ENCODE measurements at regions not wholly inside any gene's neighbourhood (a gene's known extent, or its start where the extent isn't known, plus 50 kb on each side); places are given as distances from the start of the nearest gene placed in this dataset.

DNA sequence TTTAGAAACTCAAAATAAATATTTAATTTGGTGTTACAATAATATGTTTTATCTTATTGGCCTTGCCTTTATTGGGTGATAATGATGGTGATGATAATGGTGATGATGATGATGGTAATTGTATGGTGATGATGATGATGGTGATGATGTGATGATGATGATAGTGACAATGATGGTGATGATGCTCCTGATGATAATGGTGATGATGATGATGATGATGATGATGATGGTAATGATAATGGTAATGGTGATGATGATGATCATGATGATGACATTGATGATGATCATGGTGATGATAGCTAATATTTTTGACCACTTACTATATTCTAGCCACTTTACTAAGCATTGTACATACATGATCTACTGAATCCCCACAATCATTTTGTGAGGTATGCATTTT lies 1548.6 kb upstream of the TMEM132C start:
- H3K27ac ChIP-seq, result no peak overlapping the region
- DNase-seq (ENCODE audit: low read depth in 1 of 2, low spot score in 2 of 2), result no peak
- H3K4me3 ChIP-seq, result no peak overlapping the region
- H3K27me3 ChIP-seq (replicated peaks), result no peaks in the 10 kb centered on the region
- H3K4me1 ChIP-seq (replicated peaks), result no peaks in the 10 kb centered on the region
- no peaks in the 10 kb centered on the region for H3K9me3 ChIP-seq (replicated peaks)
- H3K36me3 ChIP-seq, result no peaks in the 10 kb centered on the region

DNA sequence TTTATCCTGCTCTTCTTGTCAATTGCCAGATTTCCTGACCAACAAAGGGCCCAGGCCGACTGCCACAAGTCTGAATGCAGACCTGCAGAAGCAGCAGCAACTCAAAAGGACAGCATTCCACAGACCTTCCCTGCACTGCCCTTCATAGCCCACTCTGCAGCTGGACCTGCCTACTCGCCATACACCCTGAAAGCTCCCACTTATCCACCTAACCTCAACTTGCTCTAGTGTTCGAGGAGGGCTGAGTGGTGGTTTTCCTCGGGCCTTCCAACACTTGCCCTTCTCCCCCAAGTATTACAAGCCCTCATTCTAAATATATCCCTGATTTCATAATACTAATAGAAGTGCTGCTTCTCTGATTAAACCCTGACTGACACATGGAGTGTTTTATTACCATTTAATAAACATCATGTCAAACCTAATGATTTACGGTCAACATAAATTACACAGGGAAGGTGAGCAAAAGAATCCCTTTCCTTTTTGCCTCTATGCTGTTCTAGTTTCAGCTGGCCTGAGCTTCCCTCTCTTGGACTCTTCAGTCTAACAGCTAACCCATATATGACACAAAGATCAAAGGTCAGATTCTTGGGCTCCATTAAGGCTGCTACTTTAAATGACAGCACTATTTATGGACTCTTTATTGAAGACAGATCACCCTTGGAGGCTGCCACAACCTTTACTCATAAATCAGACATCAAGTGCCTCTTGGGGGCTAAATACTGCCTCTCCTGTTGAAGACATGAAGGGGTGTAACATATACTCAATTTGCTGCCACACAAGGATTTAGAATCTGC lies 1546.9 kb upstream of the TMEM132C start:
- H3K27ac ChIP-seq, result no peak overlapping the region
- no peaks in the 10 kb centered on the region for H3K9me3 ChIP-seq (replicated peaks)
- DNase-seq (ENCODE audit: low read depth in 1 of 2, low spot score in 2 of 2), result no peak
- no peaks in the 10 kb centered on the region for H3K27me3 ChIP-seq (replicated peaks)
- no peaks in the 10 kb centered on the region for H3K36me3 ChIP-seq
- no peaks in the 10 kb centered on the region for H3K4me1 ChIP-seq (replicated peaks)
- H3K4me3 ChIP-seq, result no peak overlapping the region

DNA sequence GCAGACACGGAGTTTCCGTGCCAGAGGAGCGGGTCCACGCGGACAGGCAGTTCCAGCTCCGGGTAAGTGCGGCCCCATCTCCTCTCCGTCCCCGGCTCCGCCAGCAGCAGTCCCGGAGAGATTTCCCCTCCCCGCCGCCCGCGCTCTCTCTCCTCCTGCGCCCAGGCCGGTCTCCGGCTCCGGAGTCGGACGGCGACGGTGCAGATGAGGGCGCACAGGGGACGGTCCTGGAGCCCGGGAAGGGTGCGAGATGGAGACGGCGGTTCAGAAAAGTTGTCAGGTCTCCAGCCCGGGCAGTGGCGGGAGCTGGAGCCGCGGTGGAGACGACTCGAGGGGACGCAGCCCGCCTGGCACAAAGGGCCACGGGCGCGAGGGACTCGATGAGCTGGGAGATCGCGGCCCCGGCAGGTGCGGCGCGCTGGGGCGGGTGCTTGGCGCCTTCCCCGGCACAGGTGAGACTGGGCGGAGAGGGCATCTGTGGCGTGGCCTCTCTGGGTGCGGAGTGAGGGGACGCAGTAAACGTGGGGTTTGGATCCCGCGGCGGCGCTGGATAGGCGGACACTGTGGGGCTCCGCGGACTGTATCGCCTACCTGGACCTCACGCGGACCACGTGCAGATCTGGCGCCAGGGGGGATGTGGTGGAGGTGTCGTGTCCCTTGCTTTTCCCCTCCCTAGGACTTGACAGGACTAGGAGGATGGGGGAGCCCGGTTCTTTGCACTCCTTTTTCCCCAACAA lies 1540.3 kb upstream of the TMEM132C start:
- H3K9me3 ChIP-seq (replicated peaks), result peaks cover 4% of the 10 kb centered on the region
- H3K4me3 ChIP-seq, result no peak overlapping the region
- no peaks in the 10 kb centered on the region for H3K4me1 ChIP-seq (replicated peaks)
- H3K27me3 ChIP-seq (replicated peaks), result no peaks in the 10 kb centered on the region
- no peak for DNase-seq (ENCODE audit: low read depth in 1 of 2, low spot score in 2 of 2)
- H3K36me3 ChIP-seq, result no peaks in the 10 kb centered on the region
- no peak overlapping the region for H3K27ac ChIP-seq

DNA sequence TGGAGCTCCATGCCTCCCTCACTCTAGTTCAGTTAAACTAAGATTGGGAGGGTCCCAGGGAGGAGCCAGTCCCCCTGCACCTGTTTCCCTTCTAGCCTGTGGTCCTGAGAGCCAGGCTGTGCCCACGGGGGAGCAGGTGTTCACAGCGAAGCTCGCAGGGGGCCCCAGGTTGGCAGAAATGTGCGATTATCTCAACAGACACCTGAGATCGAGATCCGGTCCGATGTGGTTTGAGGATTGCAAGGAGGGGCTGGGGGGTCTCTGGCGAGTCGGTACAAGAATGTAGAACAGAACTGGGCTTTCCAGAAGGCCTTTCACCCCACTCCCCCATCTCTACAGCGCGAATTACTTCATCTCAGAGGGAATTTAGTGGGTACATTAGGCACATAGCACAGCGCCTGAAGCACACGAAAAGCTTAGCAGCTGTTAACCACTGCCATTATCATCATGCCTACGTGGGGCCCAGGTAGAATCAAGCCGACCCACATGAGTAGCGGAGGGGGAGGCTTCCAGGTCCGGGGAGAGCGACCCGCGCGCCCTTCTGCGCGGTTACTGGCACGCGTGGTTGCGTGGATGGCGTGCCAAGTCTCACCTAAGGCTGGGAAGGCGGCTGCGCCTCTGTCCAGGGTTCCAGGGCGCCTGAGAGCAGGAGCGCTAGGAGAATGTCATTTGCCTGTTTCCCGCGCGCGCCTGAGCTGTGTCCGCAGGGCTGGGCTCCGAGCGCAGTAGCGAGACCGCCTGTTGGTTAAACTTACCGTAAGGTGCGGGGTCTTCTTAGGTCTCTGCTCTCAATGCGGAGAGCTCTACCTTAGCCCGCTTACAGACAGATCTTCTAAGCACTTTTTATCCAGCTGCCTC lies 1539.5 kb upstream of the TMEM132C start:
- no peak overlapping the region for H3K4me3 ChIP-seq
- no peaks in the 10 kb centered on the region for H3K36me3 ChIP-seq
- peaks cover 4% of the 10 kb centered on the region for H3K9me3 ChIP-seq (replicated peaks)
- H3K4me1 ChIP-seq (replicated peaks), result no peaks in the 10 kb centered on the region
- H3K27ac ChIP-seq, result no peak overlapping the region
- DNase-seq (ENCODE audit: low read depth in 1 of 2, low spot score in 2 of 2), result no peak
- H3K27me3 ChIP-seq (replicated peaks), result no peaks in the 10 kb centered on the region

DNA sequence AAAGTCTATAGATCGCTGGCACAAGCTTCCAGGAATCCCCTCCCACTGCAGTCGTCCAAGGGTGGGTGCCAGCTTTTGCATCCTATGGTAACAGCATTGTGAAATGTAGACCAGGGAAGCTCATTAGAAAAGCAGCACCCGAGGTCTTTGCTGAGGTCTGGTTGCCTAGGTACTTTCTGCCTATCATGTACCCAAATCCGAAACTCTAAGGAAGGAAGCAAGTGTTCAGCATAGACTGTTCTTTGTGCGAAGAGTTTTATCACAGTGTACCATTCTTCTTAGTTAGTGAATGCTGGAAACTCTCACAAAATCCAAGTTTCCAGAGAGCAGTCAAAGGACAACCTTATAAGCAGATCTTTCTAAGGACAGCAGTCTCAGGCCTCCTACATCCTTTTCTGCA lies 1532.7 kb upstream of the TMEM132C start:
- no peak overlapping the region for H3K27ac ChIP-seq
- no peaks in the 10 kb centered on the region; the same call in none of the 2 replicates for H3K9me3 ChIP-seq (replicated peaks)
- H3K36me3 ChIP-seq, result no peaks in the 10 kb centered on the region
- DNase-seq (ENCODE audit: low read depth in 1 of 2, low spot score in 2 of 2), result no peak
- no peaks in the 10 kb centered on the region for H3K27me3 ChIP-seq (replicated peaks)
- H3K4me3 ChIP-seq, result no peak overlapping the region
- H3K4me1 ChIP-seq (replicated peaks), result no peaks in the 10 kb centered on the region

DNA sequence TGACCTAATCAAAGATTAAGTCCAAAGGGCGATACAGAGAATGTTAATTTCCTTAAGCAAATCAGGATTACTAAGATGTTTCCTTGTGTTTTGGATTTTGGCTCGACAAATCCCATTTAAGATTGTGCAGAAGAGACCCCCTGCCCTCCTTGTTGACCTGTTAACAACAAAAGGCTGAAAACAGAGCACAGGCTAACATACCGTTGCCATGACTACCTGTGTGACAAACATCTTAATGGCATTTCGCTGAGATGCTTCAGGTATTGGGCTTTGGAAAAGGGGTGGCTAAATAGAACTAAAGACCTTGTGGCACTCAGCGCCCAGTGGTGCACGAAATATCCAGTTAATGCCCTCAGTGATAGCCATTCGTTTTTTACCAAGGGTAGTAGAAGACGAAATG lies 1532.3 kb upstream of the TMEM132C start:
- Histone ChIP-seq H3K27me3 (replicated peaks) (no peaks in the 10 kb centered on the region), H3K4me3 (no peak overlapping the region), H3K36me3 (no peaks in the 10 kb centered on the region), H3K9me3 (replicated peaks) (no peaks in the 10 kb centered on the region; the same call in none of the 2 replicates), H3K4me1 (replicated peaks) (no peaks in the 10 kb centered on the region), H3K27ac (no peak overlapping the region)
- DNase-seq (ENCODE audit: low read depth in 1 of 2, low spot score in 2 of 2), result no peak

DNA sequence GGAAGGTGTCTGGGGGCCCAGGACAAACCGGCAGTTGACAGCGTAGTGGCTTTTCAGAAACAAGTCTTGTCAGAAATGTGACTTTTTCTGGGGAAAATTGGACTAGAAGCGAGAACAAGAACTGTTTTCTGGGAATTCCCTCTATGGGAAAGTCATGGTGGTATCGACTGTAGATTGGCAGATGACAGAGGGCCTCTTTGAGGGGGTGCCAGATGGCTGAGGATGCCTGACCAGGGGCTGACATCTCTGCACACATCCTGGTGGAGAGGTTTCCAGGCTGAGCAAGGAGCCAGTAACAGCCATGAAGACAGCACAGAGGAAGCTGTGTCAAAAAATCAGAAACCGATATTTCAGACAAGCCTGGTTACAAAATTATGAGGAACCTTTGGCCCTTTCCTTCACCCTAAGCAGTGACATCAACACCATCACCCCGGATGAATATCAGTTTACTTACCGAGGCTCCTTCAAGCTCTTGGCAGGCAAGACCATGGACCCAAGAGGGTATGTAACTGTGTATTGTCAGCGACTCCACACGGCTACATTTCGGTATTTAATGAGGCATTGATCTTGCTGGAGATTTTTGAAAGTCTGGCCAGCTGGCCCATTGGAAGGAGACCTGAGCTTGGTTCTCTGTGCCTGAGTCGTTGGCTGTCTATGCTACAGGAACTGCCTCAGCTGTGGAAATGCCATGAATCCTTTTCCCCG lies 1525.3 kb upstream of the TMEM132C start:
- no peak for DNase-seq (ENCODE audit: low read depth in 1 of 2, low spot score in 2 of 2)
- Histone ChIP-seq H3K27ac (no peak overlapping the region), H3K27me3 (replicated peaks) (no peaks in the 10 kb centered on the region), H3K36me3 (no peaks in the 10 kb centered on the region), H3K4me1 (replicated peaks) (no peaks in the 10 kb centered on the region), H3K4me3 (no peak overlapping the region), H3K9me3 (replicated peaks) (no peaks in the 10 kb centered on the region; the same call in none of the 2 replicates)

DNA sequence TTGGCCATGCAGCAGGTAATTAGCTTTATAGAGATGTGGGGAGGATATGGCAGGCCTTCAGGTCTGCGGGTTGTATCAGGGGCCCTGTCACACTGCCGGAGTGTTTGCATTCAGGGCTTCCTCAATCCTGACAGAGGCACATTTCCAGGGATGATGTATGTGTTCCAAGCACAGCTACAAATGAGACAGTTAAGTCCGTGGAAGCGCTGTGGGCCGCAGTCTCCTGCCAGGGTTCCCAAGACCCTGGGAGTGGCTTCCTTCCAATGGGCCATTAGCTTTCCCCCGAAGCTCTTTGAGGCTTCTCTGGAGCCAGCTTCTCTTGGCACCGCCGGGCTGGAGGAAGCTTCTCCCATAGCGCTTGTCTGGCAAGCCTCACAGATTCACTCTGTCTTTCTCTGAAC lies 1524.7 kb upstream of the TMEM132C start:
- Histone ChIP-seq H3K9me3 (replicated peaks) (no peaks in the 10 kb centered on the region; the same call in none of the 2 replicates), H3K4me3 (no peak overlapping the region), H3K27ac (no peak overlapping the region), H3K36me3 (no peaks in the 10 kb centered on the region), H3K4me1 (replicated peaks) (no peaks in the 10 kb centered on the region), H3K27me3 (replicated peaks) (no peaks in the 10 kb centered on the region)
- DNase-seq (ENCODE audit: low read depth in 1 of 2, low spot score in 2 of 2), result no peak

DNA sequence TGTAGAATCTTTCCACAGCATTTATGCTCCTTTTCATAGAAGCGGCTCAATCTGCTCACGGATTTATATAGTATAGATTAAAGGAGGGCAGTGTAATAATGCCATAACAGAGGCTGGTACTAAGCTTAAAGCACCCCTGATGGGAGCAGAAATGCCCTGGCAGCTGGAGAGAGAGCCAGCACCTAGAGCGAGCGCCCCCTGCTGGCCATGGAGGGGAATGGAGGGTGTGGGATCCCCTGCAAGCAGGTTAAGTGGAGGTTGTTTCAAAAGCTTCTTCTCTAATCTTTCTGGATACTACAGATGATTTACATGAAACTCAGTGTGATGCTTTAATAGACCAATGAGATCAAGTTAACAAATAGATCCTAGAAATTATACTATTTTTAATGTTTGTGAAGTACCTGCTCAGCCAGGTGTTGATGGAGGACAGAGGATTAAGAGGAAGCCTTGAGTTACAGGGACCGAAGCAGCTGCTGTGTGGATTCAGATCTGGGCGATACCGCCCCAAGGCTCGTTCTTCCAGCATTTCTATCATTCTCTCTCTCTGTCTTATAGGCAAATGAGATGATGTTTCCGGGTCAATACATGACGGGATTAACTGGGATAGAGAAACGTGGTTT lies 1519.3 kb upstream of the TMEM132C start:
- Histone ChIP-seq H3K27me3 (replicated peaks) (no peaks in the 10 kb centered on the region), H3K4me1 (replicated peaks) (no peaks in the 10 kb centered on the region), H3K4me3 (no peak overlapping the region), H3K27ac (no peak overlapping the region), H3K9me3 (replicated peaks) (no peaks in the 10 kb centered on the region), H3K36me3 (no peaks in the 10 kb centered on the region)
- DNase-seq (ENCODE audit: low read depth in 1 of 2, low spot score in 2 of 2), result no peak

DNA sequence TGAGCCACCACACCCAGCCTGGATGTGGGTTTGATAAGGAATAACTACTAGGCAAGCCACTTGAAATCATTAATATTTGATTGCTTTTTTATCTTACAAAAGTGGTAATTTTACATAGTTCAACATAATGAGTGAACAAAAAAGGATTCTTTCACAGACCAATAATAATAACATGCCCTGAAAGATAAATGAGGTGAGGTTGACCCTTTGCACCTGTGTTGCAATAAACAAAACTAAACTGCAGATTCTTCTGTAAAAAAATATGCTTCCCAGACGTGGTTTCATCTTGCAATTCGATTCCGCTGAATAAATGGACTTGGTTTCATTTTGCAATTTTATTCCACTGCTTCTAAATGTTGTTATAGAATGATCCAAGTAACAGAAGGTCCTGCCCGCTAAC lies 1514.9 kb upstream of the TMEM132C start:
- Histone ChIP-seq H3K4me1 (replicated peaks) (no peaks in the 10 kb centered on the region), H3K4me3 (no peak overlapping the region), H3K27me3 (replicated peaks) (no peaks in the 10 kb centered on the region), H3K36me3 (no peaks in the 10 kb centered on the region), H3K9me3 (replicated peaks) (no peaks in the 10 kb centered on the region), H3K27ac (no peak overlapping the region)
- DNase-seq (ENCODE audit: low read depth in 1 of 2, low spot score in 2 of 2), result no peak

DNA sequence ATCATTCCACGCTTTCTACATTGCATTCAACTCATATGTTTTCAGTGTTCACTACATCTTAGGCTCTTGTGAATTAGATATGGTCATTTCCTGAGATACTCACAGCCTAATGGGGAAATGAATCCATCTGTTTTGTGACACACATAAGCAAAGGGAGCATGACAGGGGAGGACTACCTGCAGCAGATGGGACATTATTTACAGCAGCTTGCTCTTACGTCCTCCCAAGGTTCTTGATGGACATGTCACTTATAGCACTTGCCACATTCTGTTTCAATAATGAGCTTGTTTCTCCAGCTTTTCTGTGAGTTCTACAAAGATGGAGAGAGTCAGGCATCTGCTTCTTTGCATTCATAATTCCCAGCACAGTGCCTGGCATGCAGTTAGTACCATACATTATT lies 1509.6 kb upstream of the TMEM132C start:
- Histone ChIP-seq H3K4me1 (replicated peaks) (no peaks in the 10 kb centered on the region), H3K27me3 (replicated peaks) (no peaks in the 10 kb centered on the region), H3K4me3 (no peak overlapping the region), H3K9me3 (replicated peaks) (no peaks in the 10 kb centered on the region), H3K36me3 (no peaks in the 10 kb centered on the region), H3K27ac (no peak overlapping the region)
- DNase-seq (ENCODE audit: low read depth in 1 of 2, low spot score in 2 of 2), result no peak

DNA sequence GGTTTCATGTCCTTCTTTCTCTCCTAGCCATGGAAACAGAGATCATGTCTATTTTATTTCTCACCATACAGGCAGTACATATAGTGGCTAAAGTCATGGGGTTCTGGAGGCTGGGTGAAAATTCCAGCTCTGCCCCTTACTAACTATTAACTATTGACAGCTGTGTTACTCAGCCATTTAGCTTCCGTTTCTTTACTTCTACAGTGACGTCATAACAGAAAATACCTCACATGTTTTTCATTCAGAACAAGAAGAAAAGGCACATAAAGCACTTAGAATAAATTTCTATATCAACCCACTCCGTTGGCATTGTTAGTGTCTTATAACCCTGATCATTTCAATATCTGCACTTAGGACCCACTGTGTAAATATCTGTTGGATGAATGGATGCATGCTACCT lies 1506.9 kb upstream of the TMEM132C start:
- Histone ChIP-seq H3K27ac (no peak overlapping the region), H3K36me3 (no peaks in the 10 kb centered on the region), H3K4me3 (no peak overlapping the region), H3K4me1 (replicated peaks) (no peaks in the 10 kb centered on the region), H3K27me3 (replicated peaks) (no peaks in the 10 kb centered on the region), H3K9me3 (replicated peaks) (0 out of 2 replicates have a peak, but pooled peaks cover 5% of the 10 kb centered on the region)
- DNase-seq (ENCODE audit: low read depth in 1 of 2, low spot score in 2 of 2), result no peak

DNA sequence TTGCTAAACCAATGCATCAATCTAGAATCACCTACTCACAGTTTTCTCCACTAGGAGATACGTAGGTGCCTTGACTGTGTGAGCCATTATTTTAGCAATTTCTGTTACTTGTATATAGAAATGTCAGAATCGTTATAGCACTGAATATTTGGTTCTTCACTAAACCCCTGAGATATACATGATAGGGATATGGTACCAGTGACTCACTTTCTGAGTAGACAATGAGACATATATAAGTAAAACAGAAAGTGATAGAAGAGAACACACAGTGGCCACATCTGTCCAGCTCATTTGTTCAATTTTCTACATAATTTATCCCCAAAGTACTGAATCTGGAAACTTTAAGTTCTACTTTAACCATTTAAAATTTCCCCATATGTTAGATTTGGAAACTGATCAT lies 1505.5 kb upstream of the TMEM132C start:
- no peak for DNase-seq (ENCODE audit: low read depth in 1 of 2, low spot score in 2 of 2)
- Histone ChIP-seq H3K27ac (no peak overlapping the region), H3K9me3 (replicated peaks) (0 out of 2 replicates have a peak, but pooled peaks cover 5% of the 10 kb centered on the region), H3K4me1 (replicated peaks) (no peaks in the 10 kb centered on the region), H3K36me3 (no peaks in the 10 kb centered on the region), H3K27me3 (replicated peaks) (no peaks in the 10 kb centered on the region), H3K4me3 (no peak overlapping the region)
